ENCODE measurements at regions not wholly inside any gene's neighbourhood (a gene's known extent, or its start where the extent isn't known, plus 50 kb on each side); places are given as distances from the start of the nearest gene placed in this dataset.
"Not testable (repeated sequence)": the region's sequence is repeated elsewhere in the genome, so short reads cannot be mapped to it uniquely, and the experiment has no call there.

- TF ChIP-seq, protein P1, sequence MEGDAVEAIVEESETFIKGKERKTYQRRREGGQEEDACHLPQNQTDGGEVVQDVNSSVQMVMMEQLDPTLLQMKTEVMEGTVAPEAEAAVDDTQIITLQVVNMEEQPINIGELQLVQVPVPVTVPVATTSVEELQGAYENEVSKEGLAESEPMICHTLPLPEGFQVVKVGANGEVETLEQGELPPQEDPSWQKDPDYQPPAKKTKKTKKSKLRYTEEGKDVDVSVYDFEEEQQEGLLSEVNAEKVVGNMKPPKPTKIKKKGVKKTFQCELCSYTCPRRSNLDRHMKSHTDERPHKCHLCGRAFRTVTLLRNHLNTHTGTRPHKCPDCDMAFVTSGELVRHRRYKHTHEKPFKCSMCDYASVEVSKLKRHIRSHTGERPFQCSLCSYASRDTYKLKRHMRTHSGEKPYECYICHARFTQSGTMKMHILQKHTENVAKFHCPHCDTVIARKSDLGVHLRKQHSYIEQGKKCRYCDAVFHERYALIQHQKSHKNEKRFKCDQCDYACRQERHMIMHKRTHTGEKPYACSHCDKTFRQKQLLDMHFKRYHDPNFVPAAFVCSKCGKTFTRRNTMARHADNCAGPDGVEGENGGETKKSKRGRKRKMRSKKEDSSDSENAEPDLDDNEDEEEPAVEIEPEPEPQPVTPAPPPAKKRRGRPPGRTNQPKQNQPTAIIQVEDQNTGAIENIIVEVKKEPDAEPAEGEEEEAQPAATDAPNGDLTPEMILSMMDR (conservative IDR thresholded peaks at IDR 0.05; ENCODE audit: low read length): no peak
- peak; percentile 23 for DNase-seq (ENCODE audit: low read depth)
- H3K4me3 ChIP-seq (ENCODE audit: low read length): no peak overlapping the region
Measured at GRCh38 chr1:192877283-192877886, 68.5 kb downstream of the RGS2 start.

GRCh38 chr1:192878249-192878648 lies 69.4 kb downstream of the RGS2 start:
- H3K4me3 ChIP-seq (ENCODE audit: low read length): no peak overlapping the region
- DNase-seq (ENCODE audit: low read depth): peak; percentile 25

DNA sequence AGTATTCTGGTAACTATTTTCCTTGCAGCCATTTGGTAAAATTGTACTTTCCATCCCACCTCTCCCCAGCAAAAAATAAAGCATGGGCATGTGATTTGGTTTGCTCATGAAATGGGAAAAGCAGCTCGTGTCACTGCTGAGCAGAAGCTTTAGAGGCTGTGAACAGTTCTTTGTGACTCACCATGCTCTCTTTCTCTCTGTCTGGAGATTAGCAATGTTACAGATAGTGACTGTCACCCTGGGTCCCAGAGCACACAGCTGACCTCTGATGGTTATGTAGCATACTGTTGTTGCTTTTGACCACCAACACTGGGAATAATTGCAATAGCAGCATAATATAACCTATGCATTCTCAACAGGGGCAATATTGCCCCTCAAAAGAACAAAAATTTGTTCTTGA lies 70.6 kb downstream of the RGS2 start:
- no peak for DNase-seq (ENCODE audit: low read depth)
- H3K4me3 ChIP-seq (ENCODE audit: low read length): no peak overlapping the region
- TF ChIP-seq, protein P1 (conservative IDR thresholded peaks at IDR 0.05; ENCODE audit: low read length): no peak

More at GRCh38 chr1:192878249-192878648, 69.4 kb downstream of the RGS2 start:
- TF ChIP-seq, protein P1 (conservative IDR thresholded peaks at IDR 0.05; ENCODE audit: low read length): no peak

- TF ChIP-seq, protein P1 (conservative IDR thresholded peaks at IDR 0.05; ENCODE audit: low read length): no peak
- no peak overlapping the region for H3K4me3 ChIP-seq (ENCODE audit: low read length)
- DNase-seq (ENCODE audit: low read depth): no peak
Measured at GRCh38 chr1:192880231-192880630, 71.4 kb downstream of the RGS2 start.

- no peak for DNase-seq (ENCODE audit: low read depth)
- TF ChIP-seq, protein P1 (conservative IDR thresholded peaks at IDR 0.05; ENCODE audit: low read length): no peak
- H3K4me3 ChIP-seq (ENCODE audit: low read length): no peak overlapping the region
Measured at GRCh38 chr1:192884241-192884640, 75.4 kb downstream of the RGS2 start.

DNA sequence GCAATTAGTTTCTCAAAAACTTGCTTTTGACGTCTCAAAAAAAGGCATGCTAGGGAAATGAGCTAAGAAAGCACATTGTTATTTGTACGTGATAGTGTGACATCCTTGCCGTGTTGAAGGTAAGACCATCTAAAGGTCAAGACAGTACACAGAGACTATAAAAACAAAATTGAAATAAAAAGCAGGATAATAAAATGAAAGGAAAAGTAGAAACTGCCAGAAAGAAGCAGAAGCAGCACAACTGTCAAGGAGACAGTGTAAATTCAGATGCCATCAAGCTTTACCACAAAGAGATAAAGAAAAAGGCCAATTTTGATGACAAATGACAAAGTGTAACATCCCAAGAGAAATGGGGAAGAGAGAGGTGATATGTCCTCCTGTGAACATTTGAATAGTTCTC lies 76.5 kb downstream of the RGS2 start:
- DNase-seq (ENCODE audit: low read depth); H3K4me3 ChIP-seq (ENCODE audit: low read length): not testable (repeated sequence)

- H3K4me3 ChIP-seq (ENCODE audit: low read length): no peak overlapping the region
- TF ChIP-seq, protein P1 (conservative IDR thresholded peaks at IDR 0.05; ENCODE audit: low read length): no peak
- DNase-seq (ENCODE audit: low read depth): no peak
Measured at GRCh38 chr1:192887426-192887825, 78.6 kb downstream of the RGS2 start.

DNA sequence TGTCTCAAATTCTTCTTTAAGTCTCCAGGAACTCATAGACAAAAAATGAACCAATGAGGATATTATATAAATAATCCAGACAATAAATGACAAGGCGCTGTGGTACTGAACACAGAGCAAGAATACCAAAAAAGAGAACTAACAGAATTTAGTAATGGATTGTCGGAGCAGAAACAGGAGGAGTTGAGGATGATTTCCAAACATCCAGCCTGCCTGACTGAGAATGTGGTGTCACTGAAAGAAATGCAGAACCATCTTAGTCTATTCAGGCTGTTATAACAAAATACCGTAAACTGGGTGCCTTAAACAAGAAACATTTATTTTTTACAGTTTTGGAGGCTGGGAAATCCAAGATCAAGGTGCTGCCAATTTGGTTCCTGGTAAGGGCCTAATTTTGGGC lies 79.7 kb downstream of the RGS2 start:
- no peak overlapping the region for H3K4me3 ChIP-seq (ENCODE audit: low read length)
- DNase-seq (ENCODE audit: low read depth): no peak
- TF ChIP-seq, protein P1 (conservative IDR thresholded peaks at IDR 0.05; ENCODE audit: low read length): no peak
